Activated T-helper 2 cell treated with anti-CD3 and anti-CD28 coated beads, Interferon-gamma antibody, Interleukin-2, Interleukin-4, amounts not matched to agents 10 μg/mL and 5 μg/mL and 100 μg/mL, durations not matched to agents 14 hours and 24 hours and 36 hours (primary cell): ENCODE measurements at regions not wholly inside any gene's neighbourhood (a gene's known extent, or its start where the extent isn't known, plus 50 kb on each side); places are given as distances from the start of the nearest gene placed in this dataset.

Source experiments
- DNase-seq: peaks from one replicate; pipeline ENCODE4 v3.0.0; 2021; ENCODE audit warnings: low spot score
- H3K27ac Mint-ChIP-seq: one replicate; pipeline ENCODE4 v1.8.0; 2021; ENCODE audit warnings: mixed read lengths
- H3K27me3 Mint-ChIP-seq: one replicate; pipeline ENCODE4 v1.8.0; 2021; ENCODE audit warnings: low read depth, mixed read lengths
- H3K36me3 Mint-ChIP-seq: one replicate; pipeline ENCODE4 v1.8.0; 2021; ENCODE audit warnings: low read depth, mixed read lengths
- H3K4me1 Mint-ChIP-seq: one replicate; pipeline ENCODE4 v1.8.0; 2021; ENCODE audit warnings: low read depth, mixed read lengths
- H3K4me3 Mint-ChIP-seq: one replicate; pipeline ENCODE4 v1.8.0; 2021; ENCODE audit warnings: low read depth, mild to moderate bottlenecking, moderate library complexity, mixed read lengths
- H3K9me3 Mint-ChIP-seq: one replicate; pipeline ENCODE4 v1.8.0; 2021; ENCODE audit warnings: mixed read lengths
- intact Hi-C: fragments of 100-400 bp; cut with micrococcal nuclease; formaldehyde crosslinking; loops from one replicate; pipeline ENCODE4 v1.15.1; 2023

- no peaks in the 10 kb centered on the region for H3K27me3 Mint-ChIP-seq
- no peaks in the 10 kb centered on the region for H3K4me1 Mint-ChIP-seq
- no peak overlapping the region for H3K4me3 Mint-ChIP-seq
- H3K27ac Mint-ChIP-seq = no peak overlapping the region
- intact Hi-C loops = no loop called here
- no peak for DNase-seq
- no peaks in the 10 kb centered on the region for H3K36me3 Mint-ChIP-seq
- no peaks in the 10 kb centered on the region for H3K9me3 Mint-ChIP-seq
Observed at GRCh38 chr3:144351011-144351410, 379.4 kb downstream of the DIPK2A start.

GRCh38 chr3:144351773-144352365 is 380.2 kb downstream of the DIPK2A start:
- Mint-ChIP-seq H3K27me3 (no peaks in the 10 kb centered on the region), H3K9me3 (no peaks in the 10 kb centered on the region), H3K4me1 (no peaks in the 10 kb centered on the region), H3K27ac (no peak overlapping the region), H3K36me3 (no peaks in the 10 kb centered on the region), H3K4me3 (no peak overlapping the region)
- intact Hi-C loops = no loop called here
- no peak for DNase-seq

GRCh38 chr3:144358191-144358590 is 386.6 kb downstream of the DIPK2A start:
- Mint-ChIP-seq H3K36me3 (no peaks in the 10 kb centered on the region), H3K4me1 (no peaks in the 10 kb centered on the region), H3K27ac (no peak overlapping the region), H3K9me3 (no peaks in the 10 kb centered on the region), H3K27me3 (no peaks in the 10 kb centered on the region), H3K4me3 (no peak overlapping the region)
- intact Hi-C loops = no loop called here
- no peak for DNase-seq

- Mint-ChIP-seq H3K9me3 (peaks cover 4% of the 10 kb centered on the region), H3K27ac (no peak overlapping the region), H3K4me3 (no peak overlapping the region), H3K27me3 (no peaks in the 10 kb centered on the region), H3K4me1 (no peaks in the 10 kb centered on the region), H3K36me3 (no peaks in the 10 kb centered on the region)
- intact Hi-C loops = no loop called here
- no peak for DNase-seq
Observed at GRCh38 chr3:144361002-144361401, 389.4 kb downstream of the DIPK2A start.

- Mint-ChIP-seq H3K4me3 (no peak overlapping the region), H3K4me1 (no peaks in the 10 kb centered on the region), H3K27me3 (no peaks in the 10 kb centered on the region), H3K9me3 (peaks cover 13% of the 10 kb centered on the region), H3K27ac (no peak overlapping the region), H3K36me3 (no peaks in the 10 kb centered on the region)
- intact Hi-C loops = no loop called here
- no peak for DNase-seq
Observed at GRCh38 chr3:144362126-144362525, 390.5 kb downstream of the DIPK2A start.

- Mint-ChIP-seq H3K4me1 (no peaks in the 10 kb centered on the region), H3K4me3 (no peak overlapping the region), H3K36me3 (no peaks in the 10 kb centered on the region), H3K27ac (no peak overlapping the region), H3K9me3 (peaks cover 20% of the 10 kb centered on the region), H3K27me3 (no peaks in the 10 kb centered on the region)
- no peak for DNase-seq
- intact Hi-C loops = no loop called here
Observed at GRCh38 chr3:144363856-144364255, 392.2 kb downstream of the DIPK2A start.

GRCh38 chr3:144364737-144365136 is 393.1 kb downstream of the DIPK2A start:
- Mint-ChIP-seq H3K27me3 (no peaks in the 10 kb centered on the region), H3K4me1 (no peaks in the 10 kb centered on the region), H3K27ac (no peak overlapping the region), H3K4me3 (no peak overlapping the region), H3K9me3 (peaks cover 20% of the 10 kb centered on the region), H3K36me3 (no peaks in the 10 kb centered on the region)
- no peak for DNase-seq
- intact Hi-C loops = no loop called here

- Mint-ChIP-seq H3K4me3 (no peak overlapping the region), H3K36me3 (no peaks in the 10 kb centered on the region), H3K27me3 (no peaks in the 10 kb centered on the region), H3K4me1 (no peaks in the 10 kb centered on the region), H3K9me3 (peaks cover 26% of the 10 kb centered on the region), H3K27ac (no peak overlapping the region)
- DNase-seq = no peak
- intact Hi-C loops = no loop called here
Observed at GRCh38 chr3:144369129-144369879, 397.7 kb downstream of the DIPK2A start.

GRCh38 chr3:144375088-144375487 is 403.5 kb downstream of the DIPK2A start:
- no peaks in the 10 kb centered on the region for H3K36me3 Mint-ChIP-seq
- H3K4me3 Mint-ChIP-seq = no peak overlapping the region
- intact Hi-C loops = no loop called here
- DNase-seq = no peak
- no peaks in the 10 kb centered on the region for H3K4me1 Mint-ChIP-seq
- H3K27ac Mint-ChIP-seq = no peak overlapping the region
- H3K9me3 Mint-ChIP-seq = peaks cover 4% of the 10 kb centered on the region
- H3K27me3 Mint-ChIP-seq = no peaks in the 10 kb centered on the region

GRCh38 chr3:144380849-144381248 is 409.2 kb downstream of the DIPK2A start:
- H3K27me3 Mint-ChIP-seq = no peaks in the 10 kb centered on the region
- no peak overlapping the region for H3K4me3 Mint-ChIP-seq
- no peak for DNase-seq
- no peaks in the 10 kb centered on the region for H3K4me1 Mint-ChIP-seq
- no peaks in the 10 kb centered on the region for H3K9me3 Mint-ChIP-seq
- no peaks in the 10 kb centered on the region for H3K36me3 Mint-ChIP-seq
- intact Hi-C loops = no loop called here
- no peak overlapping the region for H3K27ac Mint-ChIP-seq

- intact Hi-C loops = no loop called here
- Mint-ChIP-seq H3K4me3 (no peak overlapping the region), H3K36me3 (no peaks in the 10 kb centered on the region)
Observed at GRCh38 chr3:144381607-144382006, 410.0 kb downstream of the DIPK2A start.

GRCh38 chr3:144384241-144384979 is 412.8 kb downstream of the DIPK2A start:
- DNase-seq = no peak
- Mint-ChIP-seq H3K4me1 (no peaks in the 10 kb centered on the region), H3K4me3 (no peak overlapping the region), H3K27ac (no peak overlapping the region), H3K9me3 (no peaks in the 10 kb centered on the region), H3K36me3 (no peaks in the 10 kb centered on the region), H3K27me3 (no peaks in the 10 kb centered on the region)
- intact Hi-C loops = no loop called here

More at GRCh38 chr3:144381607-144382006, 410.0 kb downstream of the DIPK2A start:
- Mint-ChIP-seq H3K4me1 (no peaks in the 10 kb centered on the region), H3K27me3 (no peaks in the 10 kb centered on the region), H3K27ac (no peak overlapping the region), H3K9me3 (no peaks in the 10 kb centered on the region)
- DNase-seq = no peak

- Mint-ChIP-seq H3K27me3 (no peaks in the 10 kb centered on the region), H3K9me3 (no peaks in the 10 kb centered on the region), H3K27ac (no peak overlapping the region), H3K4me3 (no peak overlapping the region), H3K36me3 (no peaks in the 10 kb centered on the region), H3K4me1 (no peaks in the 10 kb centered on the region)
- no peak for DNase-seq
- intact Hi-C loops = no loop called here
Observed at GRCh38 chr3:144390786-144391185, 419.2 kb downstream of the DIPK2A start.
